Esophagus muscularis mucosa (tissue), 4 donors: ENCODE measurements at regions not wholly inside any gene's neighbourhood (a gene's known extent, or its start where the extent isn't known, plus 50 kb on each side); places are given as distances from the start of the nearest gene placed in this dataset.

Source experiments
- DNase-seq: peaks from one replicate; pipeline ENCODE4 v3.0.0-alpha.2; 2017; ENCODE audit errors: extremely low spot score
- H3K27ac ChIP-seq, 4 donors: fragments of 200-600 bp; sonication (generic); replicated peaks in 1 of 4; 1 replicate in 3 of 4; 2 replicates in 1 of 4; pipeline ENCODE4 v1.5.1; 2016 to 2019; ENCODE audit warnings: mild to moderate bottlenecking in 1 of 4
- H3K27me3 ChIP-seq, 4 donors: fragments of 200-600 bp; sonication (generic); one replicate each; pipeline versions ENCODE4 v1.5.1 to v1.6.0; 2016 to 2019
- H3K36me3 ChIP-seq, 4 donors: fragments of 200-600 bp; sonication (generic); one replicate each; pipeline ENCODE4 v1.5.1; 2016 to 2019
- H3K4me1 ChIP-seq, 4 donors: fragments of 200-600 bp; sonication (generic); one replicate each; pipeline ENCODE4 v1.5.1; 2016 to 2019
- H3K4me3 ChIP-seq, 4 donors: fragments of 200-600 bp; sonication (generic); 1 replicate in 2 of 4; 2 replicates in 2 of 4; pipeline ENCODE4 v1.5.1; 2016 to 2019; ENCODE audit warnings: mild to moderate bottlenecking in 4 of 4, moderate library complexity in 1 of 4
- H3K9me3 ChIP-seq, 4 donors: fragments of 200-600 bp; sonication (generic); 1 replicate in 3 of 4; 2 replicates in 1 of 4; pipeline ENCODE4 v1.5.1; 2016 to 2019
- CTCF ChIP-seq, 3 experiments: fragments of 200-600 bp in 2 of 3; fragments of 450-650 bp in 1 of 3; sonication (generic) in 2 of 3; IDR thresholded peaks; one replicate each; pipeline ENCODE4 v1.5.1; 2017 to 2019; ENCODE audit warnings: antibody characterized with exemption in 3 of 3, mild to moderate bottlenecking in 2 of 3, moderate library complexity in 1 of 3
- EP300 ChIP-seq: sonication (generic); formaldehyde crosslinking; IDR thresholded peaks from one replicate; pipeline ENCODE4 v1.6.1; 2017; ENCODE audit warnings: antibody characterized with exemption
- POLR2A ChIP-seq: fragments of 450-650 bp; IDR thresholded peaks from one replicate; pipeline ENCODE4 v1.6.1; 2017; ENCODE audit warnings: antibody characterized with exemption, moderate library complexity, mild to moderate bottlenecking, low read depth
- POLR2AphosphoS5 ChIP-seq, 2 donors: sonication (generic); formaldehyde crosslinking; IDR thresholded peaks; one replicate each; pipeline ENCODE4 v1.6.1; 2017; ENCODE audit warnings: antibody characterized with exemption in 2 of 2
- whole genome bisulfite sequencing: methylation state at CpG from one replicate; pipeline ENCODE4 v1.1.5; 2018; 5-methylcytosine and 5-hydroxymethylcytosine counted together
- intact Hi-C: fragments of 100-400 bp; cut with DNase I; formaldehyde crosslinking; loops from one replicate; pipeline ENCODE4 v1.15.1; 2023

- 86% methylated on average over 1 of the region's 1 CpG for WGBS
- Histone ChIP-seq H3K27me3 (no peaks in the 10 kb centered on the region), H3K36me3 (no peaks in the 10 kb centered on the region), H3K4me1 (no peaks in the 10 kb centered on the region), H3K4me3 (no peak overlapping the region), H3K9me3 (no peaks in the 10 kb centered on the region), H3K27ac (no peak overlapping the region)
- TF ChIP-seq EP300 (no peak), POLR2AphosphoS5 (IDR thresholded peaks at IDR 0.05) (no peak), CTCF (IDR thresholded peaks at IDR 0.05) (no peak), POLR2A (no peak)
- intact Hi-C loops, result no loop called here
- DNase-seq, result no peak
Observed at GRCh38 chr16:6446370-6446769, 886.3 kb upstream of the RBFOX1 start.

GRCh38 chr16:6439129-6439528, 893.5 kb upstream of the RBFOX1 start:
- intact Hi-C loops, result no loop called here
- Histone ChIP-seq H3K36me3 (no peaks in the 10 kb centered on the region), H3K27ac (no peak overlapping the region), H3K27me3 (no peaks in the 10 kb centered on the region), H3K9me3 (peaks cover 0 to 2% (median 0%) of the 10 kb centered on the region in 4 donors), H3K4me1 (no peaks in the 10 kb centered on the region), H3K4me3 (no peak overlapping the region)
- TF ChIP-seq POLR2A (no peak), EP300 (no peak), POLR2AphosphoS5 (IDR thresholded peaks at IDR 0.05) (no peak), CTCF (IDR thresholded peaks at IDR 0.05) (no peak)
- no peak for DNase-seq
- 41% methylated on average over 6 of the region's 6 CpGs for WGBS

- H3K27ac ChIP-seq, result no peak overlapping the region
- intact Hi-C loops, result no loop called here
- DNase-seq, result no peak
- no peak overlapping the region for H3K4me3 ChIP-seq
- no peaks in the 10 kb centered on the region for H3K36me3 ChIP-seq
- 82% methylated on average over 8 of the region's 8 CpGs for WGBS
- no peak for TF ChIP-seq POLR2AphosphoS5 (IDR thresholded peaks at IDR 0.05)
- TF ChIP-seq CTCF (IDR thresholded peaks at IDR 0.05), result no peak
- TF ChIP-seq EP300, result no peak
- no peak for TF ChIP-seq POLR2A
- H3K4me1 ChIP-seq, result no peaks in the 10 kb centered on the region
- H3K9me3 ChIP-seq, result peaks cover 0 to 1% (median 0%) of the 10 kb centered on the region in 4 donors
- no peaks in the 10 kb centered on the region for H3K27me3 ChIP-seq
Observed at GRCh38 chr16:6428861-6429260, 903.8 kb upstream of the RBFOX1 start.

GRCh38 chr16:6427621-6428020, 905.0 kb upstream of the RBFOX1 start:
- intact Hi-C loops, result no loop called here
- no peak for DNase-seq
- no peak overlapping the region for H3K4me3 ChIP-seq
- no peak for TF ChIP-seq POLR2A
- no peak for TF ChIP-seq POLR2AphosphoS5 (IDR thresholded peaks at IDR 0.05)
- no peak for TF ChIP-seq EP300
- no peak for TF ChIP-seq CTCF (IDR thresholded peaks at IDR 0.05)
- H3K27ac ChIP-seq, result no peak overlapping the region
- no peaks in the 10 kb centered on the region for H3K4me1 ChIP-seq
- peaks cover 0 to 5% (median 5%) of the 10 kb centered on the region in 4 donors for H3K9me3 ChIP-seq
- WGBS, result 86% methylated on average over 3 of the region's 3 CpGs
- H3K36me3 ChIP-seq, result no peaks in the 10 kb centered on the region
- H3K27me3 ChIP-seq, result no peaks in the 10 kb centered on the region

GRCh38 chr16:6407596-6407995, 925.0 kb upstream of the RBFOX1 start:
- H3K36me3 ChIP-seq, result no peaks in the 10 kb centered on the region
- DNase-seq, result no peak
- no peak for TF ChIP-seq CTCF (IDR thresholded peaks at IDR 0.05)
- TF ChIP-seq POLR2AphosphoS5 (IDR thresholded peaks at IDR 0.05), result no peak
- no peak for TF ChIP-seq EP300
- TF ChIP-seq POLR2A, result no peak
- 87% methylated on average over 3 of the region's 3 CpGs for WGBS
- H3K27me3 ChIP-seq, result no peaks in the 10 kb centered on the region
- no peak overlapping the region for H3K4me3 ChIP-seq
- H3K4me1 ChIP-seq, result no peaks in the 10 kb centered on the region
- intact Hi-C loops, result no loop called here
- H3K9me3 ChIP-seq, result no peaks in the 10 kb centered on the region
- no peak overlapping the region for H3K27ac ChIP-seq
